T-helper 17 cell (primary cell): ENCODE measurements at regions not wholly inside any gene's neighbourhood (a gene's known extent, or its start where the extent isn't known, plus 50 kb on each side); places are given as distances from the start of the nearest gene placed in this dataset.

Experiments
- ATAC-seq: fragments of 150-1000 bp; cut with Tn5 transposase; 2 replicates; pipeline ENCODE4 v1.10.0; 2021; ENCODE audit warnings: mild to moderate bottlenecking, moderate library complexity
- DNase-seq, 3 donors: peaks; one replicate each; pipeline versions ENCODE4 v3.0.0 to v3.0.0-alpha.2; 2020 to 2021
- H3K9me3 ChIP-seq: one replicate; pipeline ENCODE4 v1.7.0; 2013; ENCODE audit warnings: low read length, mild to moderate bottlenecking; ENCODE audit not compliant: control insufficient read depth, poor library complexity, severe bottlenecking
- H3K27ac Mint-ChIP-seq: one replicate; pipeline ENCODE4 v1.8.0; 2022; ENCODE audit warnings: mild to moderate bottlenecking, moderate library complexity, mixed read lengths
- H3K27me3 Mint-ChIP-seq: one replicate; pipeline ENCODE4 v1.8.0; 2022; ENCODE audit warnings: mixed read lengths
- H3K36me3 Mint-ChIP-seq: one replicate; pipeline ENCODE4 v1.8.0; 2022; ENCODE audit warnings: low read depth, mixed read lengths
- H3K4me1 Mint-ChIP-seq: one replicate; pipeline ENCODE4 v1.8.0; 2022; ENCODE audit warnings: mild to moderate bottlenecking, mixed read lengths
- H3K4me3 Mint-ChIP-seq: one replicate; pipeline ENCODE4 v1.8.0; 2022; ENCODE audit warnings: mild to moderate bottlenecking, moderate library complexity, mixed read lengths

GRCh38 chr2:8152392-8153257 lies 529.2 kb upstream of the ID2 start:
- no peak for ATAC-seq
- H3K36me3 Mint-ChIP-seq: no peaks in the 10 kb centered on the region
- no peaks in the 10 kb centered on the region for H3K9me3 ChIP-seq
- peaks cover 7% of the 10 kb centered on the region for H3K4me1 Mint-ChIP-seq
- no peaks in the 10 kb centered on the region for H3K27me3 Mint-ChIP-seq
- no peak overlapping the region for H3K27ac Mint-ChIP-seq
- no peak overlapping the region for H3K4me3 Mint-ChIP-seq
- no peak for DNase-seq

- Mint-ChIP-seq H3K27me3 (no peaks in the 10 kb centered on the region), H3K4me3 (no peak overlapping the region), H3K36me3 (no peaks in the 10 kb centered on the region), H3K4me1 (peaks cover 7% of the 10 kb centered on the region), H3K27ac (no peak overlapping the region)
- ATAC-seq (no peak), DNase-seq (no peak)
- no peaks in the 10 kb centered on the region for H3K9me3 ChIP-seq
Measured at GRCh38 chr2:8153258-8153718, 528.6 kb upstream of the ID2 start.

DNA sequence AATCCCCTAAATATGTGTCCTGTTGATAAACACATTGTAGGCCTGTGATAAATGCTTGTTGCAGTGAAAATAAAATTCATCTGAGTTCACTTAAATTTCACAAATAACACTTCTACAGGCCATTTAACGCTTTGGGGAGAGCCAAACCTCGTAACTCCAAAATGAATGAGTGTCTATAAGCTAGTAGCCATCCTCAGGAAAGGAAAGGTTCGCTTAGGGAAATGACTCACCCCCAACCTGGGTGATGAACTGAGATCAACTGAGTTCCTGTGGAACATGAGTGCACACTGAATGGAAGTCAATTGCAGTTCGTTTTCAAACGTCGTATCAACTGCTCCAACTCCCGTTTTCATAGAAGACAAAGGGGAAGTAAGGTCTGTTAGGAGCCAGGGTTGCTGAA lies 527.6 kb upstream of the ID2 start:
- ATAC-seq: no peak
- H3K27ac Mint-ChIP-seq: no peak overlapping the region
- DNase-seq: no peak
- no peaks in the 10 kb centered on the region for H3K36me3 Mint-ChIP-seq
- no peaks in the 10 kb centered on the region for H3K27me3 Mint-ChIP-seq
- peaks cover 7% of the 10 kb centered on the region for H3K4me1 Mint-ChIP-seq
- no peak overlapping the region for H3K4me3 Mint-ChIP-seq
- no peaks in the 10 kb centered on the region for H3K9me3 ChIP-seq

DNA sequence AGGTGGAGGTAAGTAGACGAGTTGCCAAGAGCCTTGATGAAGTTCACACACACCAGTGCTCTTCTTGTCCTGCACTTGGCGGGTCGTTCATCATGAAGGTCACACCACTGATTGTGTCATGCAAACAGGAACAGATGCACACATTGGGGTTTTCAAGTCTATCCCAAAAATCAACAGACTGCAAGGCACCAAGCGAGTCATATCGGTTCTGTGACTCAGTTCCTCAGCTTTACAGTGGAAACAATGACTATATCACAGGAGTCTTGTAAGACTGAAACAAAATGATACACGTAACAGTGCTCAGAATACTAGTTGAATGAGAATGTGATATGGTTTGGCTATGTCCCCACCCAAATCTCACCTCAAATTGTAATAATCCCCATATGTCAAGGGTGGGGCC lies 526.9 kb upstream of the ID2 start:
- Mint-ChIP-seq H3K4me1 (peaks cover 10% of the 10 kb centered on the region), H3K27me3 (no peaks in the 10 kb centered on the region), H3K36me3 (no peaks in the 10 kb centered on the region), H3K27ac (no peak overlapping the region), H3K4me3 (no peak overlapping the region)
- DNase-seq (no peak), ATAC-seq (no peak)
- no peaks in the 10 kb centered on the region for H3K9me3 ChIP-seq

DNA sequence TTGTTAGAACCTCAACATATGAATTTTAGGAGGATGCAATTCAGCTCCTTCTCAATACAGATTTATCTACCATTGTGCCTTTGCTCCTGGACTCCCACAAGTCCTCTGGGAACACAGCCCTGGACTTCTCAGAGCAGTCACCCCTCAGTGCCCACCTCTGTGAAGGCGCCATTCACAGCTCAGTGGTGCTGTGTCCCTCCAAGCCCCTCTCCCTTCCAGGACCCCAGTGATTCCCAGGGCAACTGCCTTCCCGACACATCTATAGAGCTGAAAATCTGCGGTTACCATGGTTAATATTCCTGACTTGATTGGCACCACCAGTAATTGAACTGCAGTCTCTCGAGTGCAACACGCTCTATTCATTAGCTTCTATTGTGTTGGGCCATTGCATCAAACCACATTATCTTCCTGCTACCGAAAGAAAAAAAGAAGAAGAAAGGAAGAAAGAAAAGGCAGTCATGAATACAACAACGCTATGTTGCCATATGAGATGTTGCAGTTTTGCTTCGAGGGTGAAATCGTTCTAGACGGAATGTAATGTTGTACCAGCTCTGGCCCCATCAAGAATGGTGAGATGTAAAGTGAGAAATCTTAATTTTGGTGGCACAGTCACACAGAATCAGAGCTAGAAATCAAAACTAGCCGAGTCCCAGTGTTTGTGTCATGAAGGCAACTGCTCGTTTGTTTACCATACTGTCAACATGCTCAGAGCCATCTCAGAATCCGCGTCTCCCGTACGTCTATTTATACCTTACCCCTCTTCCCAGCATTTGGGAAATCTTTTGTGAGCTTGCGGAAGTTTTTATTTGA lies 524.0 kb upstream of the ID2 start:
- no peaks in the 10 kb centered on the region for H3K27me3 Mint-ChIP-seq
- ATAC-seq: no peak
- no peak overlapping the region for H3K27ac Mint-ChIP-seq
- H3K36me3 Mint-ChIP-seq: no peaks in the 10 kb centered on the region
- DNase-seq: no peak
- H3K9me3 ChIP-seq: no peaks in the 10 kb centered on the region
- peaks cover 6% of the 10 kb centered on the region for H3K4me1 Mint-ChIP-seq
- H3K4me3 Mint-ChIP-seq: no peak overlapping the region

GRCh38 chr2:8158711-8159110 lies 523.1 kb upstream of the ID2 start:
- Mint-ChIP-seq H3K27me3 (no peaks in the 10 kb centered on the region), H3K36me3 (no peaks in the 10 kb centered on the region), H3K27ac (no peak overlapping the region), H3K4me3 (no peak overlapping the region), H3K4me1 (peaks cover 5% of the 10 kb centered on the region)
- ATAC-seq: no peak
- no peak for DNase-seq
- no peaks in the 10 kb centered on the region for H3K9me3 ChIP-seq

DNA sequence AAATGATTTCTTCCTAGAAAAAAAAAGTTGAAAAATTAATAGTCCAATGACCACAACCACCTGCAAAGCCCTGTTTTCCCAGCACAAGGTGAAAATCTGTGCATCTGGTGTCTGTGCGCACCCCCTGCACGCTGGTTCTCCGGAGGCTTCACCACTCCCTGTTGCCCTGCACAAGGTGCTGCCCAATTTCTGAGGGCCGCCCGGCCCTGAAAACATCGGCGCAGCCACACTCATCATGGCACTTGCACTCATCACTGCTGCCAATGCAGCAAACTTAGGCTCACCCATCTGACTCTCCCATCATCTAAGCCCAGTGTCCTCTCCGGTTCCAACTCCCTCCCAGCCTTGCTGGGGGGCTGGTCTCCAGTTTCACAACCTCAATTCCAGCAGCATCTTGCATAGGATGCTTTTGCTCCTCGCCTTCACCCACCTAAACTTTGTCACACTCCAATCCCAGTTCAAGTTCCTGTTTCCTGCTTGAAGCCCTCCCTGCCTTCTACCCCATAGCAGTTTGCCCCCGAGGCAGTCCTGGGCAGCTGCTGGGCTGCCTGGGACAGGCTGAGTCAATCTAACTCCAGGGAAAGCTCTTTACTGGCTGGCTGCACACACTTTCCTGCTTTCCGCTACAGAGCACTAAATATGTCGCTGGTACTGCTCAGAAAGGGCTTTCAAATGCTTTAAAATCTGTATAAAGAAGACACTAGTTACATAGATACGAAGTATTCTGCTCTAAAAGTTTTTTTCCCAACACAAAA lies 522.5 kb upstream of the ID2 start:
- no peaks in the 10 kb centered on the region for H3K27me3 Mint-ChIP-seq
- DNase-seq (no peak), ATAC-seq (no peak)
- H3K9me3 ChIP-seq: no peaks in the 10 kb centered on the region
- peaks cover 3% of the 10 kb centered on the region for H3K4me1 Mint-ChIP-seq
- no peak overlapping the region for H3K27ac Mint-ChIP-seq
- no peak overlapping the region for H3K4me3 Mint-ChIP-seq
- no peaks in the 10 kb centered on the region for H3K36me3 Mint-ChIP-seq

DNA sequence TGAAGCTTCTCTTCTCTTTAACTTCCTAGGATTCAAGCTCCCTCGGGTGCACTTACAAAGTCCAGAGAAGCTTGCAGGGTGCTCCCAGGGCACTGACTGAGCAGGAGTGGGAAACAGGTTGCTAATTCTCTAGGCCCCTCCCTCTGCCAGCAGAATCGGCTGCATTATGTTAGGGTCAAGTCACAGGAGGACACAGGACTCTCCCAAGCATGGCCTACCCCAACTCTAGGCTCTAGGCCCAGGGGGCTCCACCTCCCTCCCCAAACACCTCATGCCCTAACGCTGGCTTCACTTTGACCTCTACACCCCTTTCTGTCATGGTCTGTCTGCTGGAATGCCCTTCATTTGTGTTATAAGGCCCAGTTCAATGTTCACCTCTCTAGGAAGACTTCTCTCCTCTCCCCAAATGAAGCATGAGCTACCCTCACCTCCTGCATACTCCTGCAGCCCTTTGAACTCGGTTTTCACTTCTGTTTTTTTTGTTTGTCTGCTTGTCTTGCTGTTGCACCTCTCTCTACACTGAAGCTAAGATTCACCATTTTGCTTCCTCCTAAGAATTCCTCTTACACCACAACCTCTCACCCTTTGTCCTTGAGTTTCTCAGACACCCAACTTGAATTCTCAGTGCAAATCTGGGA lies 521.8 kb upstream of the ID2 start:
- DNase-seq (no peak), ATAC-seq (no peak)
- Mint-ChIP-seq H3K27me3 (no peaks in the 10 kb centered on the region), H3K27ac (no peak overlapping the region), H3K36me3 (no peaks in the 10 kb centered on the region), H3K4me3 (no peak overlapping the region), H3K4me1 (peaks cover 3% of the 10 kb centered on the region)
- H3K9me3 ChIP-seq: no peaks in the 10 kb centered on the region

DNA sequence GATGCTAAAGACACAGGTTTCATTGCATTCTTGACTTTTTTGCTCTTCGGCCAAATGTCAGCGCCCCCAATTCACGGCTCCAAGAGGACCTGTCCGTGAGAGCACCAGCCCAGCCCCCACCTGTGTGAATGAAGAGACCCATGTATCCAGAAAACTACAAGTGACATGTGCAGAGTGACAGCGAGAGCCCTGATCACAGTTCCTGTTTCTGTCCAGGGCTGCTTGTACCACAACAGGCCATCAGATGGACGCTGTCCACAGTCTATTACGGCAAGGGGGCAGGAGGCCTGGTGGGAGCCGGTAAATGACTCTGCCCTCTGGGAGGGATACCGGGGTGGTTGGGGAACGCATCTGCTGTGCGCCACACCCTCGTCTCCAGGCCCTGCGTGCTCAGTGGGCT lies 520.9 kb upstream of the ID2 start:
- DNase-seq (no peak), ATAC-seq (no peak)
- H3K9me3 ChIP-seq: no peaks in the 10 kb centered on the region
- Mint-ChIP-seq H3K4me1 (peaks cover 3% of the 10 kb centered on the region), H3K36me3 (no peaks in the 10 kb centered on the region), H3K27me3 (no peaks in the 10 kb centered on the region), H3K4me3 (no peak overlapping the region), H3K27ac (no peak overlapping the region)

DNA sequence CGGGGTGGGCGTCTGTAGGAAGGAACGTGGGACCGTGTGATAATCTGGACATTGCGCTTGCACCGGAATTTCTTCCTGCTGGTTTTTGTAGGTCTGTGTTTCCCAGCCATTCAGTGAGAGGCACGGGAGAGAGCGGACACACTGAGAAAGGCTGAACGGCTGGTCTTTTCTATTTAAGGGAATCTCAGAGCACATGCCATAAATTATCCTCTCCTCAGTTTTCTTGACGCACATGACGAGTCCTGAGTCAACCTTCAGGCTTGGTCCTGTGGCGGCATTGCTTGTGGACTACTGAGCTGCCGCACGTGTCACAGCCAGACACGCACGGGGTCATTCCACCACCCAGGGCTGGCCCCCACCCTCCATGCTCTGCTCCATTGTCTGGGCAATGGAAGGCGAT lies 519.3 kb upstream of the ID2 start:
- ATAC-seq (no peak), DNase-seq (no peak)
- H3K9me3 ChIP-seq: no peaks in the 10 kb centered on the region
- Mint-ChIP-seq H3K4me3 (no peak overlapping the region), H3K4me1 (peaks cover 3% of the 10 kb centered on the region), H3K36me3 (no peaks in the 10 kb centered on the region), H3K27me3 (no peaks in the 10 kb centered on the region), H3K27ac (no peak overlapping the region)

- DNase-seq (no peak), ATAC-seq (no peak)
- H3K27me3 Mint-ChIP-seq: no peaks in the 10 kb centered on the region
- no peaks in the 10 kb centered on the region for H3K9me3 ChIP-seq
- H3K27ac Mint-ChIP-seq: no peak overlapping the region
- H3K36me3 Mint-ChIP-seq: no peaks in the 10 kb centered on the region
- H3K4me1 Mint-ChIP-seq: peaks cover 6% of the 10 kb centered on the region
- no peak overlapping the region for H3K4me3 Mint-ChIP-seq
Measured at GRCh38 chr2:8165550-8165949, 516.3 kb upstream of the ID2 start.

- no peaks in the 10 kb centered on the region for H3K9me3 ChIP-seq
- ATAC-seq: no peak
- H3K27me3 Mint-ChIP-seq: no peaks in the 10 kb centered on the region
- peaks cover 5% of the 10 kb centered on the region for H3K36me3 Mint-ChIP-seq
- DNase-seq: no peak
- peaks cover 6% of the 10 kb centered on the region for H3K4me1 Mint-ChIP-seq
- no peak overlapping the region for H3K27ac Mint-ChIP-seq
- H3K4me3 Mint-ChIP-seq: no peak overlapping the region
Measured at GRCh38 chr2:8168022-8168717, 513.7 kb upstream of the ID2 start.
